AG09319 (cell line): ENCODE measurements at regions not wholly inside any gene's neighbourhood (a gene's known extent, or its start where the extent isn't known, plus 50 kb on each side); places are given as distances from the start of the nearest gene placed in this dataset.

Experiments used
- DNase-seq: peaks from one replicate; pipeline ENCODE4 v3.0.0-alpha.2; 2010; ENCODE audit warnings: low read depth; ENCODE audit errors: extremely low read depth
- TF ChIP-seq, protein P1 (sequence below): IDR thresholded peaks from 2 replicates; pipeline ENCODE4 v1.5.1; 2011; ENCODE audit warnings: low read depth, mild to moderate bottlenecking, inconsistent platforms, low read length, moderate library complexity

DNA sequence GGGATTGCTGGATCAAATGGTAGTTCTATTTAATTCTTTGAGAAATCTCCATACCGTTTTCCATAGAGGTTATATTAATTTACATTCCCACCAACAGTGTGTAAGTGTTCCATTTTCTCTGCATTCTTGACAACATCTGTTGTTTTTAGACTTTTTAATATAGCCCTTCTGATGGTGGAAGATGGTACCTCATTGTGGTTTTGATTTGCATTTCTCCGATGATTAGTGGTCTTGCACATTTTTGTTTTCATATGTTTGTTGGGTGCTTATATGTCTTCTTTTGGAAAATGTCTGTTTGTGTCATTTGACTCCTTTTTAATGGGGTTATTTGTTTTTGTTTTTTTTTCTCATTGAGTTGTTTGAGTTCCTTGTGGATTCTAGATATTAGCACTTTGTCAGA, 75.3 kb upstream of the PUDP start:
- TF ChIP-seq, protein P1, sequence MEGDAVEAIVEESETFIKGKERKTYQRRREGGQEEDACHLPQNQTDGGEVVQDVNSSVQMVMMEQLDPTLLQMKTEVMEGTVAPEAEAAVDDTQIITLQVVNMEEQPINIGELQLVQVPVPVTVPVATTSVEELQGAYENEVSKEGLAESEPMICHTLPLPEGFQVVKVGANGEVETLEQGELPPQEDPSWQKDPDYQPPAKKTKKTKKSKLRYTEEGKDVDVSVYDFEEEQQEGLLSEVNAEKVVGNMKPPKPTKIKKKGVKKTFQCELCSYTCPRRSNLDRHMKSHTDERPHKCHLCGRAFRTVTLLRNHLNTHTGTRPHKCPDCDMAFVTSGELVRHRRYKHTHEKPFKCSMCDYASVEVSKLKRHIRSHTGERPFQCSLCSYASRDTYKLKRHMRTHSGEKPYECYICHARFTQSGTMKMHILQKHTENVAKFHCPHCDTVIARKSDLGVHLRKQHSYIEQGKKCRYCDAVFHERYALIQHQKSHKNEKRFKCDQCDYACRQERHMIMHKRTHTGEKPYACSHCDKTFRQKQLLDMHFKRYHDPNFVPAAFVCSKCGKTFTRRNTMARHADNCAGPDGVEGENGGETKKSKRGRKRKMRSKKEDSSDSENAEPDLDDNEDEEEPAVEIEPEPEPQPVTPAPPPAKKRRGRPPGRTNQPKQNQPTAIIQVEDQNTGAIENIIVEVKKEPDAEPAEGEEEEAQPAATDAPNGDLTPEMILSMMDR: no peak
- DNase-seq: no peak

- DNase-seq: no peak
- TF ChIP-seq, protein P1: no peak
These were observed 72.2 kb upstream of the PUDP start for GRCh38 chrX:7220121-7220520.

- no peak for DNase-seq
These were observed 71.3 kb upstream of the PUDP start for GRCh38 chrX:7219153-7219705.

GRCh38 chrX:7218321-7219152, 70.6 kb upstream of the PUDP start:
- TF ChIP-seq, protein P1: no peak
- DNase-seq: no peak

More at GRCh38 chrX:7219153-7219705, 71.3 kb upstream of the PUDP start:
- TF ChIP-seq, protein P1: no peak

GRCh38 chrX:7216981-7217587, 69.1 kb upstream of the PUDP start:
- TF ChIP-seq, protein P1: no peak
- no peak for DNase-seq

GRCh38 chrX:7215842-7216241, 67.9 kb upstream of the PUDP start:
- DNase-seq: no peak
- TF ChIP-seq, protein P1: no peak

- TF ChIP-seq, protein P1: no peak
- DNase-seq: no peak
These were observed 66.3 kb upstream of the PUDP start for GRCh38 chrX:7214251-7214650.
